Caco-2 (cell line): ENCODE measurements at regions not wholly inside any gene's neighbourhood (a gene's known extent, or its start where the extent isn't known, plus 50 kb on each side); places are given as distances from the start of the nearest gene placed in this dataset.
A peak's percentile ranks its signal among the peaks of the same experiment; 100 is the strongest.

Experiments
- BruUV-seq: library from RNA; stranded (reverse); fragments of 400-500 nt; replicated peaks from 2 replicates; lab custom pipeline; 2021; lab: Mats Ljungman, UMichigan
- CTCF ChIA-PET: fragments of 300-600 bp; sonication (Branson Sonifier 250); formaldehyde crosslinking; loops from one replicate; lab custom pipeline; 2022; ENCODE audit warnings: antibody characterized with exemption; lab: Charles Lee
- POLR2A ChIA-PET: fragments of 300-600 bp; sonication (Branson Sonifier 250); formaldehyde crosslinking; loops from one replicate; lab custom pipeline; 2022; ENCODE audit warnings: antibody characterized with exemption; lab: Charles Lee
- DNase-seq, 2 experiments: peaks; one replicate each; pipeline versions ENCODE4 v3.0.0 to v3.0.0-alpha.2; 2020 to 2022
- H3K27me3 ChIP-seq: replicated peaks from 2 replicates; pipeline ENCODE4 v1.6.0; 2011; ENCODE audit warnings: low read length; ENCODE audit not compliant: control insufficient read depth, insufficient read depth
- H3K36me3 ChIP-seq: 2 replicates; pipeline ENCODE4 v1.5.1; 2011; ENCODE audit warnings: low read length; ENCODE audit not compliant: control insufficient read depth, insufficient read depth
- H3K4me1 ChIP-seq: fragments of 250-450 bp; sonication (Bioruptor Pico); 2 replicates; pipeline ENCODE4 v1.5.1; 2020; ENCODE audit warnings: mild to moderate bottlenecking
- H3K4me3 ChIP-seq: 2 replicates; pipeline ENCODE4 v1.5.1; 2011; ENCODE audit warnings: low read depth, mild to moderate bottlenecking, control low read depth, low read length
- H3K9me3 ChIP-seq: fragments of 250-450 bp; sonication (Bioruptor Pico); 2 replicates; pipeline ENCODE4 v1.5.1; 2020; ENCODE audit warnings: mild to moderate bottlenecking, moderate library complexity
- H3K27ac Mint-ChIP-seq: one replicate; pipeline ENCODE4 v1.8.0; 2022; ENCODE audit warnings: mixed read lengths; ENCODE audit not compliant: unreplicated experiment
- H3K27me3 Mint-ChIP-seq: one replicate; pipeline ENCODE4 v1.8.0; 2022; ENCODE audit warnings: mixed read lengths; ENCODE audit not compliant: insufficient read depth, unreplicated experiment
- H3K36me3 Mint-ChIP-seq: one replicate; pipeline ENCODE4 v1.8.0; 2022; ENCODE audit warnings: mild to moderate bottlenecking, mixed read lengths; ENCODE audit not compliant: insufficient read depth, unreplicated experiment
- H3K4me1 Mint-ChIP-seq: one replicate; pipeline ENCODE4 v1.8.0; 2022; ENCODE audit warnings: low read depth, mixed read lengths; ENCODE audit not compliant: unreplicated experiment
- H3K4me3 Mint-ChIP-seq: one replicate; pipeline ENCODE4 v1.8.0; 2022; ENCODE audit warnings: mild to moderate bottlenecking, moderate library complexity, mixed read lengths; ENCODE audit not compliant: unreplicated experiment
- H3K9me3 Mint-ChIP-seq: one replicate; pipeline ENCODE4 v1.8.0; 2022; ENCODE audit warnings: mixed read lengths; ENCODE audit not compliant: unreplicated experiment
- intact Hi-C: fragments of 100-400 bp; cut with micrococcal nuclease; formaldehyde crosslinking; loops from one replicate; pipeline ENCODE4 v1.10.0; 2022; ENCODE audit not compliant: unreplicated experiment
- TF ChIP-seq, protein P1 (sequence below), 2 experiments: fragments of 200-600 bp in 1 of 2; IDR thresholded peaks; 1 replicate in 1 of 2; 2 replicates in 1 of 2; pipeline versions ENCODE4 v1.5.1 to v1.8.0; 2011 to 2022; ENCODE audit warnings: antibody characterized with exemption in 1 of 2, control low read depth in 1 of 2, inconsistent platforms in 1 of 2, low read depth in 1 of 2, low read length in 1 of 2, mild to moderate bottlenecking in 1 of 2, moderate library complexity in 1 of 2; ENCODE audit not compliant: insufficient read depth in 1 of 2, severe bottlenecking in 1 of 2, unreplicated experiment in 1 of 2

- no peak overlapping the region for H3K27ac Mint-ChIP-seq
- intact Hi-C loops = no loop called here
- BruUV-seq = no TSS peak
These were observed 216.9 kb upstream of the RXFP2 start for GRCh38 chr13:31522396-31522795.

GRCh38 chr13:31528176-31528575, 211.2 kb upstream of the RXFP2 start:
- no peaks in the 10 kb centered on the region for H3K9me3 ChIP-seq
- H3K4me1 ChIP-seq = peaks cover 19% of the 10 kb centered on the region
- no peaks in the 10 kb centered on the region; the same call in 1 of the 2 replicates for H3K36me3 ChIP-seq
- no peak overlapping the region for H3K4me3 ChIP-seq
- no peaks in the 10 kb centered on the region for H3K36me3 Mint-ChIP-seq
- DNase-seq = peak; percentile 45 to 77
- BruUV-seq = no TSS peak
- peak overlapping the region; percentile 11 for H3K4me3 Mint-ChIP-seq
- TF ChIP-seq, protein P1, sequence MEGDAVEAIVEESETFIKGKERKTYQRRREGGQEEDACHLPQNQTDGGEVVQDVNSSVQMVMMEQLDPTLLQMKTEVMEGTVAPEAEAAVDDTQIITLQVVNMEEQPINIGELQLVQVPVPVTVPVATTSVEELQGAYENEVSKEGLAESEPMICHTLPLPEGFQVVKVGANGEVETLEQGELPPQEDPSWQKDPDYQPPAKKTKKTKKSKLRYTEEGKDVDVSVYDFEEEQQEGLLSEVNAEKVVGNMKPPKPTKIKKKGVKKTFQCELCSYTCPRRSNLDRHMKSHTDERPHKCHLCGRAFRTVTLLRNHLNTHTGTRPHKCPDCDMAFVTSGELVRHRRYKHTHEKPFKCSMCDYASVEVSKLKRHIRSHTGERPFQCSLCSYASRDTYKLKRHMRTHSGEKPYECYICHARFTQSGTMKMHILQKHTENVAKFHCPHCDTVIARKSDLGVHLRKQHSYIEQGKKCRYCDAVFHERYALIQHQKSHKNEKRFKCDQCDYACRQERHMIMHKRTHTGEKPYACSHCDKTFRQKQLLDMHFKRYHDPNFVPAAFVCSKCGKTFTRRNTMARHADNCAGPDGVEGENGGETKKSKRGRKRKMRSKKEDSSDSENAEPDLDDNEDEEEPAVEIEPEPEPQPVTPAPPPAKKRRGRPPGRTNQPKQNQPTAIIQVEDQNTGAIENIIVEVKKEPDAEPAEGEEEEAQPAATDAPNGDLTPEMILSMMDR (IDR thresholded peaks at IDR 0.05; ENCODE audit: insufficient read depth in 1 of 2, low read depth in 1 of 2, low read length in 1 of 2, severe bottlenecking in 1 of 2, unreplicated experiment in 1 of 2) = no peak
- H3K27ac Mint-ChIP-seq = peak overlapping the region; percentile 77
- ChIA-PET POLR2A (no interaction called here), CTCF (no interaction called here)
- no peaks in the 10 kb centered on the region for H3K9me3 Mint-ChIP-seq
- no peaks in the 10 kb centered on the region for H3K27me3 Mint-ChIP-seq
- no peaks in the 10 kb centered on the region for H3K27me3 ChIP-seq
- H3K4me1 Mint-ChIP-seq = peaks cover 18% of the 10 kb centered on the region
- intact Hi-C loops = no loop called here

More at GRCh38 chr13:31522396-31522795, 216.9 kb upstream of the RXFP2 start:
- no peaks in the 10 kb centered on the region for H3K27me3 Mint-ChIP-seq
- no peaks in the 10 kb centered on the region for H3K27me3 ChIP-seq
- POLR2A ChIA-PET = no interaction called here
- H3K36me3 Mint-ChIP-seq = no peaks in the 10 kb centered on the region
- TF ChIP-seq, protein P1 (IDR thresholded peaks at IDR 0.05; ENCODE audit: insufficient read depth in 1 of 2, low read depth in 1 of 2, low read length in 1 of 2, severe bottlenecking in 1 of 2, unreplicated experiment in 1 of 2) = no peak
- H3K9me3 ChIP-seq = no peaks in the 10 kb centered on the region
- H3K4me1 ChIP-seq = peaks cover 8% of the 10 kb centered on the region; the same call in 1 of the 2 replicates
- CTCF ChIA-PET = no interaction called here
- H3K36me3 ChIP-seq = no peaks in the 10 kb centered on the region; the same call in 1 of the 2 replicates
- H3K4me3 Mint-ChIP-seq = no peak overlapping the region
- H3K9me3 Mint-ChIP-seq = no peaks in the 10 kb centered on the region
- no peak for DNase-seq
- H3K4me1 Mint-ChIP-seq = peaks cover under 1% of the 10 kb centered on the region
- H3K4me3 ChIP-seq = no peak overlapping the region

- no peak overlapping the region for H3K4me3 Mint-ChIP-seq
- peaks cover 19% of the 10 kb centered on the region for H3K4me1 ChIP-seq
- H3K9me3 Mint-ChIP-seq = no peaks in the 10 kb centered on the region
- peak overlapping the region; percentile 77 for H3K27ac Mint-ChIP-seq
- no peaks in the 10 kb centered on the region for H3K27me3 Mint-ChIP-seq
- H3K36me3 Mint-ChIP-seq = no peaks in the 10 kb centered on the region
- H3K9me3 ChIP-seq = no peaks in the 10 kb centered on the region
- no TSS peak for BruUV-seq
- peaks cover 18% of the 10 kb centered on the region for H3K4me1 Mint-ChIP-seq
- no peaks in the 10 kb centered on the region for H3K27me3 ChIP-seq
- CTCF ChIA-PET = no interaction called here
- H3K36me3 ChIP-seq = no peaks in the 10 kb centered on the region; the same call in 1 of the 2 replicates
- H3K4me3 ChIP-seq = no peak overlapping the region
- DNase-seq = no peak
- intact Hi-C loops = no loop called here
- TF ChIP-seq, protein P1 (IDR thresholded peaks at IDR 0.05; ENCODE audit: insufficient read depth in 1 of 2, low read depth in 1 of 2, low read length in 1 of 2, severe bottlenecking in 1 of 2, unreplicated experiment in 1 of 2) = no peak
- POLR2A ChIA-PET = no interaction called here
These were observed 210.6 kb upstream of the RXFP2 start for GRCh38 chr13:31528758-31529157.
